ENCODE measurements at regions not wholly inside any gene's neighbourhood (a gene's known extent, or its start where the extent isn't known, plus 50 kb on each side); places are given as distances from the start of the nearest gene placed in this dataset.

DNA sequence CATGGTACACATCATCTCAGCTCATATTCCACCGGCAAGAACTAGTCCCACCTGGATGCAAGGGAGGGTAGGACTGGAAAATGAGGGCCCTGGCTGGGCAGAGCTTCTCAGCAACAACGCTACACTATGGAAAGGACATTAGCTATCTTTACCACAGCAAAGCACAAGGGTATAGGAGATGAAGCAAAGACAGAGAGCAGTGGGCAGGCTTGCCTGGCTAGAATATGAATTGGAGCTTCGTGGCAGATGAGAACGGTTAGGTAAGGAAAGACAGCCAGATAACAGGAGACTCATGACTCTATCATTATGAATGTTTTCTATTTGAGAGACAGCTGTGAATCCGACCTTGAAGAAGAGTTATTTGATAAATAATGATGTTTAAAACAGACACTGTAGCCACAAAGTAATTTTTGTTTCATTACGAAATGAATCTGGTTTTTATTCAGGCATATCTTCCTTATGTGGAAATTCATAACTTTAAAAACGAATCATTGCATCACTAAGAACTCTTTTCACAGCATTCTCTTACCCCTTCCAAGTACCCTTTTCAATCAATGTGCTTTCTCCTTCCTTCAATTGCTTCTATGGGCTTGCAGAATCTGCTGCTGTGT is 59.1 kb upstream of the PCED1B start:
- no peak for TF ChIP-seq CTCF (IDR thresholded peaks at IDR 0.05; ENCODE audit: low read depth, low read length)
- no peak for TF ChIP-seq MYC (IDR thresholded peaks at IDR 0.05; ENCODE audit: low read depth, low read length)
- TF ChIP-seq POLR2A (IDR thresholded peaks at IDR 0.05; ENCODE audit: extremely low read depth, insufficient read length) = no peak
- TF ChIP-seq MAX (IDR thresholded peaks at IDR 0.05; ENCODE audit: low read depth, low read length) = no peak
- no peak overlapping the region for H3K4me3 ChIP-seq (ENCODE audit: low read depth, low read length)

GRCh38 chr12:47021298-47021697 is 58.1 kb upstream of the PCED1B start:
- peak; percentile 65 for DNase-seq (ENCODE audit: low read depth)
- TF ChIP-seq POLR2A (IDR thresholded peaks at IDR 0.05; ENCODE audit: extremely low read depth, insufficient read length) (no peak), CTCF (IDR thresholded peaks at IDR 0.05; ENCODE audit: low read depth, low read length) (peak; percentile 49)
- no peak overlapping the region for H3K4me3 ChIP-seq (ENCODE audit: low read depth, low read length)

More for the DNA sequence above, 59.1 kb upstream of the PCED1B start:
- no peak for DNase-seq (ENCODE audit: low read depth)

DNA sequence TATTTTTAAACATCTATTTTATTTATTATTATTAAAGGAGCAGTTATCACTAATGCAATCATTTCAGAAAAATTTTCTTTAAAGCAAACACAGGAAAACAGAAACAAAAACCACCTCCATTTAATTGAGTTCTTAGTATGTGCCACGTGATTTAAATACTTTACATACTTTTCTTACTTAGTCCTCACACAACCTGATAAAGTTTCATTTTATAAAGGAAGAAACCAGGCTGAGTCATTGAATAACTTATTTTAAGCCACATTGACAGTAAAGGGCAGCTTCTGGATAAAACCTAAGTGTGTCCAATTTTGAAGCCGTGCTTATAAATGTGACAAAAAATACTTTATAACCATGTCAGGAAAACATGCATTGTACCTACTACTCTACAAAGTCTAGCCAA is 57.1 kb upstream of the PCED1B start:
- no peak overlapping the region for H3K4me3 ChIP-seq (ENCODE audit: low read depth, low read length)
- DNase-seq (ENCODE audit: low read depth) = no peak
- TF ChIP-seq POLR2A (IDR thresholded peaks at IDR 0.05; ENCODE audit: extremely low read depth, insufficient read length) (no peak), MYC (IDR thresholded peaks at IDR 0.05; ENCODE audit: low read depth, low read length) (no peak), CTCF (IDR thresholded peaks at IDR 0.05; ENCODE audit: low read depth, low read length) (no peak), MAX (IDR thresholded peaks at IDR 0.05; ENCODE audit: low read depth, low read length) (no peak)

DNA sequence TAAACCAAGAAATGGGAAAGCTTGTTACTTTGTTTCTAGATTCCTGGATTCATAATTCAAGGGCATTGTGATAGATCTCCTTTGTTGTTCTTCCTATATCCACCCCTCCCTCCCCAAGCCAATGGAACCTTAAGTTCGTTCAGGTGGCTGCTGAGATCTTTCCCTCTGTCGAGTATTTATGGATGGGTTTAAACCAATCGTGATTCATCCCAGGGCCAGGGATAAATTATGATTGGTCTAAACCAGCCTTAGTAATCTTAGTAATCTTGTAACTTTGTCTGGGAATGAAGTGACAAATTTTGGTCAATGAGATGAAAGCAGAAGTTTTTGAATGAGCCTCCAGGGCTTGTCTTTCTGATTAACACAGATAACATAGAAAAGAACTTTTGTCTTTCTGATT is 56.1 kb upstream of the PCED1B start:
- DNase-seq (ENCODE audit: low read depth) = no peak

GRCh38 chr12:47023953-47024352 is 55.5 kb upstream of the PCED1B start:
- DNase-seq (ENCODE audit: low read depth) = no peak
- no peak overlapping the region for H3K4me3 ChIP-seq (ENCODE audit: low read depth, low read length)
- no peak for TF ChIP-seq POLR2A (IDR thresholded peaks at IDR 0.05; ENCODE audit: extremely low read depth, insufficient read length)
- TF ChIP-seq CTCF (IDR thresholded peaks at IDR 0.05; ENCODE audit: low read depth, low read length) = no peak
- TF ChIP-seq MAX (IDR thresholded peaks at IDR 0.05; ENCODE audit: low read depth, low read length) = no peak
- no peak for TF ChIP-seq MYC (IDR thresholded peaks at IDR 0.05; ENCODE audit: low read depth, low read length)

More for the DNA sequence above, 56.1 kb upstream of the PCED1B start:
- no peak overlapping the region for H3K4me3 ChIP-seq (ENCODE audit: low read depth, low read length)
- TF ChIP-seq CTCF (IDR thresholded peaks at IDR 0.05; ENCODE audit: low read depth, low read length) (no peak), MYC (IDR thresholded peaks at IDR 0.05; ENCODE audit: low read depth, low read length) (no peak), MAX (IDR thresholded peaks at IDR 0.05; ENCODE audit: low read depth, low read length) (no peak), POLR2A (IDR thresholded peaks at IDR 0.05; ENCODE audit: extremely low read depth, insufficient read length) (no peak)

- TF ChIP-seq CTCF (IDR thresholded peaks at IDR 0.05; ENCODE audit: low read depth, low read length) = no peak
- TF ChIP-seq MAX (IDR thresholded peaks at IDR 0.05; ENCODE audit: low read depth, low read length) = no peak
- TF ChIP-seq MYC (IDR thresholded peaks at IDR 0.05; ENCODE audit: low read depth, low read length) = no peak
- no peak for TF ChIP-seq POLR2A (IDR thresholded peaks at IDR 0.05; ENCODE audit: extremely low read depth, insufficient read length)
- DNase-seq (ENCODE audit: low read depth) = no peak
- no peak overlapping the region for H3K4me3 ChIP-seq (ENCODE audit: low read depth, low read length)
Observed at GRCh38 chr12:47024463-47024862, 55.0 kb upstream of the PCED1B start.

All from NB4 (cell line).